H9 (cell line): ENCODE measurements at regions not wholly inside any gene's neighbourhood (a gene's known extent, or its start where the extent isn't known, plus 50 kb on each side); places are given as distances from the start of the nearest gene placed in this dataset.

Source experiments
- DNase-seq: peaks from one replicate; pipeline ENCODE4 v3.0.0-alpha.2; 2017
- H2AFZ ChIP-seq: one replicate; pipeline ENCODE4 v1.6.1; 2013; ENCODE audit warnings: mild to moderate bottlenecking, low read length, control low read depth, moderate library complexity
- H2AK5ac ChIP-seq: 2 replicates; pipeline ENCODE4 v1.6.1; 2013; ENCODE audit warnings: low read length, control low read depth, mixed read lengths; ENCODE audit not compliant: insufficient read length
- H2BK120ac ChIP-seq: one replicate; pipeline ENCODE4 v1.6.1; 2013; ENCODE audit warnings: low read depth, mild to moderate bottlenecking, low read length, control low read depth, inconsistent platforms; ENCODE audit not compliant: poor library complexity, severe bottlenecking
- H2BK12ac ChIP-seq: 2 replicates; pipeline ENCODE4 v1.6.1; 2013; ENCODE audit warnings: low read length, control low read depth, mixed read lengths, low read depth; ENCODE audit not compliant: insufficient read length
- H2BK15ac ChIP-seq: 2 replicates; pipeline ENCODE4 v1.6.1; 2013; ENCODE audit warnings: low read depth, low read length, control low read depth
- H2BK20ac ChIP-seq: one replicate; pipeline ENCODE4 v1.6.1; 2013; ENCODE audit warnings: low read depth, mild to moderate bottlenecking, low read length, control low read depth, inconsistent platforms; ENCODE audit not compliant: poor library complexity, severe bottlenecking
- H2BK5ac ChIP-seq: 2 replicates; pipeline ENCODE4 v1.6.1; 2013; ENCODE audit warnings: low read length, control low read depth, mixed read lengths; ENCODE audit not compliant: insufficient read length
- H3K14ac ChIP-seq: 2 replicates; pipeline ENCODE4 v1.6.1; 2013; ENCODE audit warnings: low read length, control low read depth; ENCODE audit not compliant: insufficient read depth
- H3K18ac ChIP-seq: 2 replicates; pipeline ENCODE4 v1.6.1; 2013; ENCODE audit warnings: low read depth, mild to moderate bottlenecking, mixed read lengths, low read length, control low read depth; ENCODE audit not compliant: insufficient read length
- H3K23ac ChIP-seq: 2 replicates; pipeline ENCODE4 v1.6.1; 2013; ENCODE audit warnings: low read length, control low read depth, mixed read lengths, low read depth; ENCODE audit not compliant: insufficient read length
- H3K23me2 ChIP-seq: 2 replicates; pipeline ENCODE4 v1.6.1; 2013; ENCODE audit warnings: low read depth, mild to moderate bottlenecking, mixed read lengths, low read length, control low read depth; ENCODE audit not compliant: insufficient read length, poor library complexity, severe bottlenecking
- H3K27ac ChIP-seq: 2 replicates; pipeline ENCODE4 v1.5.1; 2013; ENCODE audit warnings: low read length, control low read depth, mixed read lengths, low read depth; ENCODE audit not compliant: insufficient read length
- H3K27me3 ChIP-seq: 2 replicates; pipeline ENCODE4 v1.6.1; 2013; ENCODE audit warnings: low read length, control low read depth, inconsistent platforms; ENCODE audit not compliant: insufficient read depth
- H3K4ac ChIP-seq: 2 replicates; pipeline ENCODE4 v1.6.1; 2013; ENCODE audit warnings: low read depth, mild to moderate bottlenecking, control low read depth, inconsistent platforms, low read length, moderate library complexity
- H3K4me1 ChIP-seq: 2 replicates; pipeline ENCODE4 v1.6.1; 2013; ENCODE audit warnings: low read length, control low read depth, inconsistent platforms; ENCODE audit not compliant: insufficient read depth
- H3K4me2 ChIP-seq: 2 replicates; pipeline ENCODE4 v1.6.1; 2013; ENCODE audit warnings: low read length, control low read depth, mixed read lengths; ENCODE audit not compliant: insufficient read length, insufficient read depth
- H3K56ac ChIP-seq: 2 replicates; pipeline ENCODE4 v1.6.1; 2013; ENCODE audit warnings: low read depth, mild to moderate bottlenecking, mixed read lengths, low read length, control low read depth; ENCODE audit not compliant: insufficient read length
- H3K79me1 ChIP-seq: 2 replicates; pipeline ENCODE4 v1.6.1; 2013; ENCODE audit warnings: low read depth, mild to moderate bottlenecking, moderate library complexity, low read length, control low read depth, inconsistent platforms; ENCODE audit not compliant: insufficient read depth, poor library complexity, severe bottlenecking
- H3K79me2 ChIP-seq: 2 replicates; pipeline ENCODE4 v1.6.1; 2013; ENCODE audit warnings: low read length, control low read depth, inconsistent platforms; ENCODE audit not compliant: insufficient read depth
- H3K9ac ChIP-seq: 2 replicates; pipeline ENCODE4 v1.6.1; 2013; ENCODE audit warnings: low read length, control low read depth, mixed read lengths; ENCODE audit not compliant: insufficient read length; ENCODE audit errors: extremely low read depth
- H3K9me3 ChIP-seq: one replicate; pipeline ENCODE4 v1.6.1; 2013; ENCODE audit warnings: low read depth, low read length, inconsistent platforms; ENCODE audit not compliant: control insufficient read depth
- H3T11ph ChIP-seq: one replicate; pipeline ENCODE4 v1.6.1; 2013; ENCODE audit warnings: mild to moderate bottlenecking, low read length, control low read depth, inconsistent platforms
- H4K20me1 ChIP-seq: one replicate; pipeline ENCODE4 v1.6.1; 2013; ENCODE audit not compliant: control insufficient read depth, insufficient read length, insufficient read depth
- H4K5ac ChIP-seq: 2 replicates; pipeline ENCODE4 v1.6.1; 2013; ENCODE audit warnings: low read depth, mild to moderate bottlenecking, mixed read lengths, low read length, control low read depth; ENCODE audit not compliant: insufficient read length
- H4K8ac ChIP-seq: replicated peaks from 2 replicates; pipeline ENCODE4 v1.6.1; 2013; ENCODE audit warnings: low read length, control low read depth, mixed read lengths, low read depth; ENCODE audit not compliant: insufficient read length
- H4K91ac ChIP-seq: 2 replicates; pipeline ENCODE4 v1.6.1; 2013; ENCODE audit warnings: low read depth, mild to moderate bottlenecking, moderate library complexity, mixed read lengths, low read length, control low read depth; ENCODE audit not compliant: insufficient read length
- H3K27ac Mint-ChIP-seq, 3 experiments: 2 replicates in 2 of 3; 3 replicates in 1 of 3; pipeline ENCODE4 v1.8.0; 2020 to 2021; ENCODE audit warnings: mixed read lengths in 3 of 3, mild to moderate bottlenecking in 1 of 3, moderate library complexity in 1 of 3
- H3K27me3 Mint-ChIP-seq: 2 replicates; pipeline ENCODE4 v1.8.0; 2021; ENCODE audit warnings: low read depth, mild to moderate bottlenecking, moderate library complexity, mixed read lengths
- H3K36me3 Mint-ChIP-seq, 3 experiments: 2 replicates in 2 of 3; 3 replicates in 1 of 3; pipeline ENCODE4 v1.8.0; 2020 to 2021; ENCODE audit warnings: low read depth in 3 of 3, mixed read lengths in 3 of 3; ENCODE audit not compliant: insufficient read depth in 1 of 3
- H3K4me1 Mint-ChIP-seq, 2 experiments: 2 replicates each; pipeline ENCODE4 v1.8.0; 2020; ENCODE audit warnings: mixed read lengths in 2 of 2
- H3K4me3 Mint-ChIP-seq, 2 experiments: 2 replicates in 1 of 2; 3 replicates in 1 of 2; pipeline ENCODE4 v1.8.0; 2020 to 2021; ENCODE audit warnings: mild to moderate bottlenecking in 2 of 2, mixed read lengths in 2 of 2, moderate library complexity in 1 of 2
- H3K9me3 Mint-ChIP-seq, 2 experiments: 2 replicates in 1 of 2; 3 replicates in 1 of 2; pipeline ENCODE4 v1.8.0; 2020; ENCODE audit warnings: mild to moderate bottlenecking in 2 of 2, mixed read lengths in 2 of 2, moderate library complexity in 1 of 2
- whole genome bisulfite sequencing: extraction: QIAGEN DNeasy Blood & Tissue Kit; methylation state at CpG from one replicate; pipeline ENCODE4 v1.1.7; 2013; ENCODE audit warnings: missing lambda C conversion rate, low lambda C conversion rate, mixed read lengths; ENCODE audit not compliant: insufficient read length; ENCODE audit errors: extremely low coverage; 5-methylcytosine and 5-hydroxymethylcytosine counted together
- TF ChIP-seq, protein P1 (sequence below): fragments of 200-600 bp; sonication (generic); conservative IDR thresholded peaks from 3 replicates; pipeline ENCODE4 v1.8.0; 2021; ENCODE audit warnings: antibody characterized with exemption, mild to moderate bottlenecking

- no peak overlapping the region for H3K4me2 ChIP-seq
- no CpG with 5 or more reads among the region's 2 CpGs for WGBS
- DNase-seq: no peak
- H3K9me3 ChIP-seq: no peaks in the 10 kb centered on the region
- H3K4ac ChIP-seq: no peak overlapping the region
- peaks cover 9% of the 10 kb centered on the region; the same call in 1 of the 2 replicates for H3K4me1 ChIP-seq
- no peaks in the 10 kb centered on the region for H3K27me3 Mint-ChIP-seq
- no peak overlapping the region for H3K18ac ChIP-seq
- no peak overlapping the region for H3K9ac ChIP-seq
- no peak overlapping the region for H4K8ac ChIP-seq
- no peak overlapping the region for H2BK12ac ChIP-seq
- no peaks in the 10 kb centered on the region for H3K9me3 Mint-ChIP-seq
- H2AK5ac ChIP-seq: no peak overlapping the region
- no peaks in the 10 kb centered on the region; a peak in 1 of 7 replicates for H3K36me3 Mint-ChIP-seq
- H2BK5ac ChIP-seq: no peak overlapping the region
- no peak overlapping the region for H3K14ac ChIP-seq
- no peak overlapping the region for H2BK20ac ChIP-seq
- H2AFZ ChIP-seq: no peak overlapping the region
- no peaks in the 10 kb centered on the region for H3K79me2 ChIP-seq
- no peaks in the 10 kb centered on the region for H4K20me1 ChIP-seq
- H3K23me2 ChIP-seq: no peaks in the 10 kb centered on the region
- H3K23ac ChIP-seq: no peak overlapping the region
- H3K56ac ChIP-seq: no peak overlapping the region
- H3K4me1 Mint-ChIP-seq: peaks cover 24 to 27% of the 10 kb centered on the region in 2 experiments
- H4K91ac ChIP-seq: no peak overlapping the region
- H3K4me3 Mint-ChIP-seq: no peak overlapping the region
- H3T11ph ChIP-seq: no peak overlapping the region
- H3K27ac ChIP-seq: no peak overlapping the region
- H4K5ac ChIP-seq: no peak overlapping the region
- no peak overlapping the region for H2BK120ac ChIP-seq
- no peak overlapping the region for H2BK15ac ChIP-seq
- no peaks in the 10 kb centered on the region for H3K79me1 ChIP-seq
- H3K27ac Mint-ChIP-seq: no peak overlapping the region
- no peaks in the 10 kb centered on the region for H3K27me3 ChIP-seq
- TF ChIP-seq, protein P1, sequence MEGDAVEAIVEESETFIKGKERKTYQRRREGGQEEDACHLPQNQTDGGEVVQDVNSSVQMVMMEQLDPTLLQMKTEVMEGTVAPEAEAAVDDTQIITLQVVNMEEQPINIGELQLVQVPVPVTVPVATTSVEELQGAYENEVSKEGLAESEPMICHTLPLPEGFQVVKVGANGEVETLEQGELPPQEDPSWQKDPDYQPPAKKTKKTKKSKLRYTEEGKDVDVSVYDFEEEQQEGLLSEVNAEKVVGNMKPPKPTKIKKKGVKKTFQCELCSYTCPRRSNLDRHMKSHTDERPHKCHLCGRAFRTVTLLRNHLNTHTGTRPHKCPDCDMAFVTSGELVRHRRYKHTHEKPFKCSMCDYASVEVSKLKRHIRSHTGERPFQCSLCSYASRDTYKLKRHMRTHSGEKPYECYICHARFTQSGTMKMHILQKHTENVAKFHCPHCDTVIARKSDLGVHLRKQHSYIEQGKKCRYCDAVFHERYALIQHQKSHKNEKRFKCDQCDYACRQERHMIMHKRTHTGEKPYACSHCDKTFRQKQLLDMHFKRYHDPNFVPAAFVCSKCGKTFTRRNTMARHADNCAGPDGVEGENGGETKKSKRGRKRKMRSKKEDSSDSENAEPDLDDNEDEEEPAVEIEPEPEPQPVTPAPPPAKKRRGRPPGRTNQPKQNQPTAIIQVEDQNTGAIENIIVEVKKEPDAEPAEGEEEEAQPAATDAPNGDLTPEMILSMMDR: no peak
These were observed 228.2 kb downstream of the ACTR3 start for GRCh38 chr2:114118088-114118487.
